Uterus (tissue), 3 donors: ENCODE measurements at regions not wholly inside any gene's neighbourhood (a gene's known extent, or its start where the extent isn't known, plus 50 kb on each side); places are given as distances from the start of the nearest gene placed in this dataset.

Source experiments
- DNase-seq, 2 donors: peaks; one replicate each; pipeline ENCODE4 v3.0.0-alpha.2; 2019 to 2020
- H3K27ac ChIP-seq, 2 donors: fragments of 200-600 bp; sonication (generic); 1 replicate in 1 of 2; 2 replicates in 1 of 2; pipeline ENCODE4 v1.5.1; 2016 to 2018
- H3K27me3 ChIP-seq, 2 donors: fragments of 200-600 bp; sonication (generic); one replicate each; pipeline ENCODE4 v1.5.1; 2018 to 2019; ENCODE audit warnings: control low read depth in 1 of 2
- H3K36me3 ChIP-seq, 2 donors: fragments of 200-600 bp; sonication (generic); one replicate each; pipeline ENCODE4 v1.5.1; 2019; ENCODE audit warnings: control low read depth in 1 of 2
- H3K4me1 ChIP-seq, 2 donors: fragments of 200-600 bp; sonication (generic); one replicate each; pipeline ENCODE4 v1.5.1; 2018 to 2019; ENCODE audit warnings: control low read depth in 1 of 2
- H3K4me3 ChIP-seq, 2 donors: fragments of 200-600 bp; sonication (generic); 1 replicate in 1 of 2; 2 replicates in 1 of 2; pipeline ENCODE4 v1.5.1; 2018 to 2019; ENCODE audit warnings: mild to moderate bottlenecking in 1 of 2
- H3K9me3 ChIP-seq, 2 donors: fragments of 200-600 bp; sonication (generic); one replicate each; pipeline ENCODE4 v1.5.1; 2019; ENCODE audit warnings: control low read depth in 1 of 2
- POLR2A ChIP-seq, 2 donors: fragments of 450-650 bp; IDR thresholded peaks; one replicate each; pipeline ENCODE4 v1.6.1; 2016; ENCODE audit warnings: antibody characterized with exemption in 2 of 2, mild to moderate bottlenecking in 1 of 2, moderate library complexity in 1 of 2
- intact Hi-C: fragments of 100-400 bp; cut with DNase I; formaldehyde crosslinking; loops from one replicate; pipeline ENCODE4 v1.15.1; 2023; ENCODE audit warnings: low total_unique reads
- TF ChIP-seq, protein P1 (sequence below), 4 experiments: fragments of 200-600 bp in 2 of 4; fragments of 450-650 bp in 2 of 4; sonication (generic) in 2 of 4; IDR thresholded peaks; one replicate each; pipeline ENCODE4 v1.5.1; 2016 to 2019; ENCODE audit warnings: antibody characterized with exemption in 4 of 4, mild to moderate bottlenecking in 2 of 4, moderate library complexity in 1 of 4
- donor health status: DM: yes; HTN: yes; CAD: no.

DNA sequence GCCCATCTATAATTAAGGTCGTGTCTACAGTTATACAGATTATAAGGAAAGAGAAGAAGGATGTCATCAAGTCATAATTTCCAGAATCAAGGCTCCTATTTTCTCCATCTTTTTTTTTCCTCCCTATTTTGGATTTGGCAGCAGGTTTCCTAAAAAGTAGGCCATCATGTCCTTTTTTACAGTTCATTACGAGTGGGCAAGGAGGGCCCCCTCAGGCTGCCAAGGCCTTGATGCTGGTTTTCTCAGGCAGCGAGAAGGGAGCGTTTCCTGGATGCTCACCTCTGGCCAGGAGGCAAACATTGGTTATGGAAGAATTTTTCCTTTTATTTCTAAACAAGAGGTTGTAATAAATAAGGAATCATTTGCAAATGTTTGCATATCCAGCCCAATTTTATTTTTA, 414.6 kb downstream of the DHX35 start:
- intact Hi-C loops = no loop called here
- H3K4me1 ChIP-seq = no peaks in the 10 kb centered on the region
- H3K36me3 ChIP-seq = no peaks in the 10 kb centered on the region
- no peak overlapping the region for H3K27ac ChIP-seq
- no peak for DNase-seq
- H3K9me3 ChIP-seq = no peaks in the 10 kb centered on the region
- no peaks in the 10 kb centered on the region for H3K27me3 ChIP-seq
- TF ChIP-seq, protein P1, sequence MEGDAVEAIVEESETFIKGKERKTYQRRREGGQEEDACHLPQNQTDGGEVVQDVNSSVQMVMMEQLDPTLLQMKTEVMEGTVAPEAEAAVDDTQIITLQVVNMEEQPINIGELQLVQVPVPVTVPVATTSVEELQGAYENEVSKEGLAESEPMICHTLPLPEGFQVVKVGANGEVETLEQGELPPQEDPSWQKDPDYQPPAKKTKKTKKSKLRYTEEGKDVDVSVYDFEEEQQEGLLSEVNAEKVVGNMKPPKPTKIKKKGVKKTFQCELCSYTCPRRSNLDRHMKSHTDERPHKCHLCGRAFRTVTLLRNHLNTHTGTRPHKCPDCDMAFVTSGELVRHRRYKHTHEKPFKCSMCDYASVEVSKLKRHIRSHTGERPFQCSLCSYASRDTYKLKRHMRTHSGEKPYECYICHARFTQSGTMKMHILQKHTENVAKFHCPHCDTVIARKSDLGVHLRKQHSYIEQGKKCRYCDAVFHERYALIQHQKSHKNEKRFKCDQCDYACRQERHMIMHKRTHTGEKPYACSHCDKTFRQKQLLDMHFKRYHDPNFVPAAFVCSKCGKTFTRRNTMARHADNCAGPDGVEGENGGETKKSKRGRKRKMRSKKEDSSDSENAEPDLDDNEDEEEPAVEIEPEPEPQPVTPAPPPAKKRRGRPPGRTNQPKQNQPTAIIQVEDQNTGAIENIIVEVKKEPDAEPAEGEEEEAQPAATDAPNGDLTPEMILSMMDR (IDR thresholded peaks at IDR 0.05) = no peak
- no peak for TF ChIP-seq POLR2A (IDR thresholded peaks at IDR 0.05)
- H3K4me3 ChIP-seq = no peak overlapping the region

DNA sequence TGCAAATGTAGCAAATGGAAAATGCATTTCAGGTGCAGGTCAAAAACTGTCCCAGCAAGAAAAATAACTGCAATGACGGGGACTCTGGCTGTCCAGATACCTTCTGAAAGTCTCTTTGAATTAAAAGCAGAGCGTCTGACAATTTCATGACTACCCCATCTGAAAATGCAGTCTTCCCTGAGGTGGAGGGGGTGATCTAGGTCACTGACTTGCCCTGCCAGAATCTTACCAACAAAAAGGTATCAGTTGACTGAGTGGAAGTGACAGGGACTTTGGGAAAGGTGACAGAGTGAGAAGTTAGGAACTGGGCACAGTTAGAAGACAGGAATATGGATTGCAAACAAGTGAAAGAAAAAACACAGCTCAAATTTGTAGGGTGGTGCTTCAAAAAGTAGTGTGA, 402.2 kb downstream of the DHX35 start:
- intact Hi-C loops = no loop called here
- no peak for TF ChIP-seq POLR2A (IDR thresholded peaks at IDR 0.05)
- H3K4me3 ChIP-seq = no peak overlapping the region

DNA sequence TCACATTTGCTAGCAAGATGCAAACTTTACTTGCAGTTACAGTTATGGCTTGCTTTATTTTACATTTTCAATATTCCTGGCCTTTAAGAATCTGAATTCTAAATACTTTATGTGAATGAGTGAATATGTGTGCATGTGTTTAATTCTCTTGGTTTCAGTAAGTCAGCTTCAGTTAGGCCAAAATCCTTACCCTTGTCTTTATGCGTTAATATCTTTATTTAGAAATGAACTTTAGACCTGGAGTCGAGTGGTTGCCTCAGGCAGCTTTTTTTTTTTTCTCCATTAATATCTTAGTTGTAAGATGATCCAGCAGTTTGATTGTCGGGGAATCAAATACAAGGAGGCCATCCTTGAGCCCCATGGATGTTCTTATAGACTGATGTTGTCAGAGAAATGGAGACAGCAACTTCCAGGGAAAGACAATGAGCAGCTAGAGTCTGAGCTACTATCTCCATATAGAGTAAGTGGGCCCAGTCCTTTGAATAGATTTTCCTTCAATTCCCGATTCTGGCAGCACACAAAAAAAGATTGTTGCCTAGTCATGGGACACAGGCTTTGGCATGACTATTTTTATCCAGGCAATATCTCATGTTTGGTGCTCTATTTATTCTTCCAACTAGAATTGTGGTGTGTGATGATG, 398.0 kb downstream of the DHX35 start:
- no peak for TF ChIP-seq POLR2A (IDR thresholded peaks at IDR 0.05)
- TF ChIP-seq, protein P1 (IDR thresholded peaks at IDR 0.05) = no peak
- H3K36me3 ChIP-seq = no peaks in the 10 kb centered on the region
- no peaks in the 10 kb centered on the region for H3K27me3 ChIP-seq
- H3K4me3 ChIP-seq = no peak overlapping the region
- no peak overlapping the region for H3K27ac ChIP-seq
- no peak for DNase-seq
- H3K9me3 ChIP-seq = no peaks in the 10 kb centered on the region
- intact Hi-C loops = no loop called here
- no peaks in the 10 kb centered on the region for H3K4me1 ChIP-seq

More for the DNA sequence above, 402.2 kb downstream of the DHX35 start:
- Histone ChIP-seq H3K27ac (no peak overlapping the region), H3K27me3 (no peaks in the 10 kb centered on the region), H3K4me1 (no peaks in the 10 kb centered on the region), H3K36me3 (no peaks in the 10 kb centered on the region), H3K9me3 (no peaks in the 10 kb centered on the region)
- DNase-seq = no peak

DNA sequence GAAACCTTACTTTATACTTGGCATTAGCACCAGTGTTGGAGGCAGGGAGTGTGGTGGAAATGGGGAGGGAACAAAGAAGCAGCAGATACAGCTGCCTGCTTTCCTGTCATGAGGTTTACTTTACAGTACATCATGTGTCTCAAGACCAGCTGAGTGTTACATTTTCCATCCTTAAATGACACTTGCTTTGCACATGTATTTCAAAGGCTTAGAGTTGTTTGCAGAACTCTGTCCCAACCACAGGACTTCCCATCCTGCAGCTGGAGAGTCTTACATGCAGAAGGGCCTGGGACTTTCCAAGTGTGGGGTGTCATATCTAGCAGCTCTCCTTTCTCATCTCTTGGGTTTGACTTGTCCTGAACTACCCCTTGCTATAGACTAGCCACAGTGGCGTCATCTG, 395.9 kb downstream of the DHX35 start:
- no peaks in the 10 kb centered on the region for H3K27me3 ChIP-seq
- H3K36me3 ChIP-seq = no peaks in the 10 kb centered on the region
- no peak overlapping the region for H3K27ac ChIP-seq
- DNase-seq = no peak
- intact Hi-C loops = no loop called here
- no peaks in the 10 kb centered on the region for H3K9me3 ChIP-seq
- no peak overlapping the region for H3K4me3 ChIP-seq
- no peak for TF ChIP-seq POLR2A (IDR thresholded peaks at IDR 0.05)
- TF ChIP-seq, protein P1 (IDR thresholded peaks at IDR 0.05) = no peak
- H3K4me1 ChIP-seq = no peaks in the 10 kb centered on the region

DNA sequence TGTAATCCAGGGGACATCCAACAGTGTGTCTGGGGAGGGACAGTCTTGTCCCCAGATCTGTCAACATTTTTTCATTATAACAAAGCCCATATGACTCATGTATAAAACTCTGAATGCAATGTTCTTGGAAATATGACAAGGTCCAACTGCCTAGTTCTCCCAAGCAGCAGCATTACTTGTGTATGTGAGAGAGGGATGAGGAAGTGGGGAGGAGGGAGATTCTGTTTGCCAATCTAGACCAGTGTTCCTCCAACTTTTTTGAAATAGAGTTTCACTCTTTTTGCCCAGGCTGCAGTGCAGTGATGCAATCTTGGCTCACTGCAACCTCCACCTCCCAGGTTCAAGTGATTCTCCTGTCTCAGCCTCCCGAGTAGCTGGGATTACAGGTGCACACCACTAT, 394.8 kb downstream of the DHX35 start:
- Histone ChIP-seq H3K9me3 (no peaks in the 10 kb centered on the region), H3K27me3 (no peaks in the 10 kb centered on the region), H3K36me3 (no peaks in the 10 kb centered on the region), H3K4me1 (no peaks in the 10 kb centered on the region), H3K27ac (no peak overlapping the region), H3K4me3 (no peak overlapping the region)
- no peak for TF ChIP-seq POLR2A (IDR thresholded peaks at IDR 0.05)
- TF ChIP-seq, protein P1 (IDR thresholded peaks at IDR 0.05) = no peak
- intact Hi-C loops = no loop called here
- no peak for DNase-seq

DNA sequence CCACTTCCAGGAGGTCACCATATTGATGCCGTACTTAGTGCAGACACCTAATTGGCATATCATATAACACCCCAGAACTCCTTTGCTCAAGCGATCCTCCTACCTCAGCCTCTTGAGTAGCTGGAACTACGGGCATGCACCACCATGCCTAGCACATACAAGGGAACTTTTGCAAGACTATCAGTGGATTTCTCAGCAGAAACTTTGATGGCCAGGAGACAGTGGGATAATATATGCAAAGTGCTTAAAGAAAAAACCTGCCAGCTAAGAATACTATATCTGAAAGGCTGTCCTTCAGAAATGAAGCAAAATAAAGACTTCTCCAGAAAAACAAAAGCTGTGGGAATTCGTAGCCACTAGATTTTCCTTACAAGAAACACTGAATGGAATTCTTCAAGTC, 387.1 kb downstream of the DHX35 start:
- TF ChIP-seq, protein P1 (IDR thresholded peaks at IDR 0.05) = no peak
- TF ChIP-seq POLR2A (IDR thresholded peaks at IDR 0.05) = no peak
- Histone ChIP-seq H3K4me1 (no peaks in the 10 kb centered on the region), H3K9me3 (peaks cover 0 to 7% of the 10 kb centered on the region in 2 donors), H3K36me3 (no peaks in the 10 kb centered on the region), H3K27me3 (no peaks in the 10 kb centered on the region), H3K4me3 (no peak overlapping the region), H3K27ac (no peak overlapping the region)
- DNase-seq = no peak
- intact Hi-C loops = no loop called here
